ENCODE measurements at regions not wholly inside any gene's neighbourhood (a gene's known extent, or its start where the extent isn't known, plus 50 kb on each side); places are given as distances from the start of the nearest gene placed in this dataset.

GRCh38 chr6:138654715-138655634 lies 118.6 kb upstream of the CCDC28A start (continued):
- TF ChIP-seq ETV6 (conservative IDR thresholded peaks at IDR 0.05 in 1 of 2, IDR thresholded peaks at IDR 0.05 in 1 of 2; ENCODE audit: borderline replicate concordance in 1 of 2, low read depth in 1 of 2) (no peak), SMC3 (IDR thresholded peaks at IDR 0.05; ENCODE audit: borderline replicate concordance, low read length) (no peak), KAT2A (conservative IDR thresholded peaks at IDR 0.05; ENCODE audit: control insufficient read depth, low read depth, low read length) (no peak), BCL11A (IDR thresholded peaks at IDR 0.05; ENCODE audit: low read depth, low read length) (peak; percentile 95), PKNOX1 (IDR thresholded peaks at IDR 0.05) (no peak), MEF2A (IDR thresholded peaks at IDR 0.05; ENCODE audit: insufficient read depth, low read depth, low read length) (peak; percentile 65; the same call in 1 of the 2 replicates), MYB (IDR thresholded peaks at IDR 0.05; ENCODE audit: borderline replicate concordance, low read depth, low read length) (0 out of 2 replicates have a peak, but pooled peaks have one; percentile 47), LARP7 (IDR thresholded peaks at IDR 0.05) (no peak), IRF3 (IDR thresholded peaks at IDR 0.05) (no peak), ATF7 (IDR thresholded peaks at IDR 0.05; ENCODE audit: low read depth) (peak; percentile 82), KLF5 (IDR thresholded peaks at IDR 0.05; ENCODE audit: partially characterized antibody) (no peak), RUNX3 (IDR thresholded peaks at IDR 0.05; ENCODE audit: low read length) (peak; percentile 65), SMAD5 (IDR thresholded peaks at IDR 0.05; ENCODE audit: low read depth) (no peak), SRF (IDR thresholded peaks at IDR 0.05; ENCODE audit: low read depth in 2 of 2, low read length in 2 of 2) (no peak), HDAC2 (IDR thresholded peaks at IDR 0.05) (no peak), BCL3 (IDR thresholded peaks at IDR 0.05; ENCODE audit: borderline replicate concordance, insufficient read depth, low read depth, low read length, poor library complexity, severe bottlenecking) (no peak), CHD2 (IDR thresholded peaks at IDR 0.05; ENCODE audit: borderline replicate concordance, low read depth, low read length) (peak; percentile 62; the same call in 1 of the 2 replicates)
- TF ChIP-seq, protein P1, sequence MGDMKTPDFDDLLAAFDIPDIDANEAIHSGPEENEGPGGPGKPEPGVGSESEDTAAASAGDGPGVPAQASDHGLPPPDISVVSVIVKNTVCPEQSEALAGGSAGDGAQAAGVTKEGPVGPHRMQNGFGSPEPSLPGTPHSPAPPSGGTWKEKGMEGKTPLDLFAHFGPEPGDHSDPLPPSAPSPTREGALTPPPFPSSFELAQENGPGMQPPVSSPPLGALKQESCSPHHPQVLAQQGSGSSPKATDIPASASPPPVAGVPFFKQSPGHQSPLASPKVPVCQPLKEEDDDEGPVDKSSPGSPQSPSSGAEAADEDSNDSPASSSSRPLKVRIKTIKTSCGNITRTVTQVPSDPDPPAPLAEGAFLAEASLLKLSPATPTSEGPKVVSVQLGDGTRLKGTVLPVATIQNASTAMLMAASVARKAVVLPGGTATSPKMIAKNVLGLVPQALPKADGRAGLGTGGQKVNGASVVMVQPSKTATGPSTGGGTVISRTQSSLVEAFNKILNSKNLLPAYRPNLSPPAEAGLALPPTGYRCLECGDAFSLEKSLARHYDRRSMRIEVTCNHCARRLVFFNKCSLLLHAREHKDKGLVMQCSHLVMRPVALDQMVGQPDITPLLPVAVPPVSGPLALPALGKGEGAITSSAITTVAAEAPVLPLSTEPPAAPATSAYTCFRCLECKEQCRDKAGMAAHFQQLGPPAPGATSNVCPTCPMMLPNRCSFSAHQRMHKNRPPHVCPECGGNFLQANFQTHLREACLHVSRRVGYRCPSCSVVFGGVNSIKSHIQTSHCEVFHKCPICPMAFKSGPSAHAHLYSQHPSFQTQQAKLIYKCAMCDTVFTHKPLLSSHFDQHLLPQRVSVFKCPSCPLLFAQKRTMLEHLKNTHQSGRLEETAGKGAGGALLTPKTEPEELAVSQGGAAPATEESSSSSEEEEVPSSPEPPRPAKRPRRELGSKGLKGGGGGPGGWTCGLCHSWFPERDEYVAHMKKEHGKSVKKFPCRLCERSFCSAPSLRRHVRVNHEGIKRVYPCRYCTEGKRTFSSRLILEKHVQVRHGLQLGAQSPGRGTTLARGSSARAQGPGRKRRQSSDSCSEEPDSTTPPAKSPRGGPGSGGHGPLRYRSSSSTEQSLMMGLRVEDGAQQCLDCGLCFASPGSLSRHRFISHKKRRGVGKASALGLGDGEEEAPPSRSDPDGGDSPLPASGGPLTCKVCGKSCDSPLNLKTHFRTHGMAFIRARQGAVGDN (IDR thresholded peaks at IDR 0.05) = no peak
- TF ChIP-seq, protein P2, sequence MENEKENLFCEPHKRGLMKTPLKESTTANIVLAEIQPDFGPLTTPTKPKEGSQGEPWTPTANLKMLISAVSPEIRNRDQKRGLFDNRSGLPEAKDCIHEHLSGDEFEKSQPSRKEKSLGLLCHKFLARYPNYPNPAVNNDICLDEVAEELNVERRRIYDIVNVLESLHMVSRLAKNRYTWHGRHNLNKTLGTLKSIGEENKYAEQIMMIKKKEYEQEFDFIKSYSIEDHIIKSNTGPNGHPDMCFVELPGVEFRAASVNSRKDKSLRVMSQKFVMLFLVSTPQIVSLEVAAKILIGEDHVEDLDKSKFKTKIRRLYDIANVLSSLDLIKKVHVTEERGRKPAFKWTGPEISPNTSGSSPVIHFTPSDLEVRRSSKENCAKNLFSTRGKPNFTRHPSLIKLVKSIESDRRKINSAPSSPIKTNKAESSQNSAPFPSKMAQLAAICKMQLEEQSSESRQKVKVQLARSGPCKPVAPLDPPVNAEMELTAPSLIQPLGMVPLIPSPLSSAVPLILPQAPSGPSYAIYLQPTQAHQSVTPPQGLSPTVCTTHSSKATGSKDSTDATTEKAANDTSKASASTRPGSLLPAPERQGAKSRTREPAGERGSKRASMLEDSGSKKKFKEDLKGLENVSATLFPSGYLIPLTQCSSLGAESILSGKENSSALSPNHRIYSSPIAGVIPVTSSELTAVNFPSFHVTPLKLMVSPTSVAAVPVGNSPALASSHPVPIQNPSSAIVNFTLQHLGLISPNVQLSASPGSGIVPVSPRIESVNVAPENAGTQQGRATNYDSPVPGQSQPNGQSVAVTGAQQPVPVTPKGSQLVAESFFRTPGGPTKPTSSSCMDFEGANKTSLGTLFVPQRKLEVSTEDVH (IDR thresholded peaks at IDR 0.05; ENCODE audit: low read depth, partially characterized antibody) = peak; percentile 19

All from GM12878 (cell line).